ENCODE measurements at regions not wholly inside any gene's neighbourhood (a gene's known extent, or its start where the extent isn't known, plus 50 kb on each side); places are given as distances from the start of the nearest gene placed in this dataset.

GRCh38 chr7:98679741-98680140, 62.7 kb downstream of the NPTX2 start:
- no peak for DNase-seq (ENCODE audit: low read depth)

- DNase-seq (ENCODE audit: low read depth): no peak
Observed at GRCh38 chr7:98681511-98681910, 64.4 kb downstream of the NPTX2 start.

- DNase-seq (ENCODE audit: low read depth): no peak
Observed at GRCh38 chr7:98681951-98682350, 64.9 kb downstream of the NPTX2 start.

- no peak for DNase-seq (ENCODE audit: low read depth)
Observed at GRCh38 chr7:98683514-98683913, 66.4 kb downstream of the NPTX2 start.

GRCh38 chr7:98685541-98685940, 68.5 kb downstream of the NPTX2 start:
- no peak for DNase-seq (ENCODE audit: low read depth)

- no peak for DNase-seq (ENCODE audit: low read depth)
Observed at GRCh38 chr7:98686466-98687080, 69.5 kb downstream of the NPTX2 start.

- no peak for DNase-seq (ENCODE audit: low read depth)
Observed at GRCh38 chr7:98687111-98687751, 70.1 kb downstream of the NPTX2 start.

GRCh38 chr7:98691619-98692018, 74.5 kb downstream of the NPTX2 start:
- no peak for DNase-seq (ENCODE audit: low read depth)

- no peak for DNase-seq (ENCODE audit: low read depth)
Observed at GRCh38 chr7:98697083-98697482, 80.0 kb downstream of the NPTX2 start.

GRCh38 chr7:98697485-98698240, 80.6 kb downstream of the NPTX2 start:
- DNase-seq (ENCODE audit: low read depth): no peak

- DNase-seq (ENCODE audit: low read depth): no peak
Observed at GRCh38 chr7:98698976-98699375, 81.9 kb downstream of the NPTX2 start.

- no peak for DNase-seq (ENCODE audit: low read depth)
Observed at GRCh38 chr7:98700533-98700932, 83.4 kb downstream of the NPTX2 start.

GRCh38 chr7:98701372-98701771, 84.3 kb downstream of the NPTX2 start:
- no peak for DNase-seq (ENCODE audit: low read depth)

- no peak for DNase-seq (ENCODE audit: low read depth)
Observed at GRCh38 chr7:98702021-98702420, 84.9 kb downstream of the NPTX2 start.

- DNase-seq (ENCODE audit: low read depth): no peak
Observed at GRCh38 chr7:98703916-98704315, 86.8 kb downstream of the NPTX2 start.

- DNase-seq (ENCODE audit: low read depth): no peak
Observed at GRCh38 chr7:98705626-98706025, 88.5 kb downstream of the NPTX2 start.

- DNase-seq (ENCODE audit: low read depth): no peak
Observed at GRCh38 chr7:98707076-98707475, 90.0 kb downstream of the NPTX2 start.

- no peak for DNase-seq (ENCODE audit: low read depth)
Observed at GRCh38 chr7:98711945-98712344, 94.9 kb downstream of the NPTX2 start.

GRCh38 chr7:98713165-98713810, 96.2 kb downstream of the NPTX2 start:
- no peak for DNase-seq (ENCODE audit: low read depth)

GRCh38 chr7:98719396-98719795, 102.3 kb downstream of the NPTX2 start:
- DNase-seq (ENCODE audit: low read depth): no peak

GRCh38 chr7:98722402-98722801, 105.3 kb downstream of the NPTX2 start:
- DNase-seq (ENCODE audit: low read depth): no peak

- DNase-seq (ENCODE audit: low read depth): no peak
Observed at GRCh38 chr7:98724591-98724990, 107.5 kb downstream of the NPTX2 start.

- DNase-seq (ENCODE audit: low read depth): no peak
Observed at GRCh38 chr7:98727146-98727709, 110.1 kb downstream of the NPTX2 start.
